ENCODE measurements at regions not wholly inside any gene's neighbourhood (a gene's known extent, or its start where the extent isn't known, plus 50 kb on each side); places are given as distances from the start of the nearest gene placed in this dataset.

DNA sequence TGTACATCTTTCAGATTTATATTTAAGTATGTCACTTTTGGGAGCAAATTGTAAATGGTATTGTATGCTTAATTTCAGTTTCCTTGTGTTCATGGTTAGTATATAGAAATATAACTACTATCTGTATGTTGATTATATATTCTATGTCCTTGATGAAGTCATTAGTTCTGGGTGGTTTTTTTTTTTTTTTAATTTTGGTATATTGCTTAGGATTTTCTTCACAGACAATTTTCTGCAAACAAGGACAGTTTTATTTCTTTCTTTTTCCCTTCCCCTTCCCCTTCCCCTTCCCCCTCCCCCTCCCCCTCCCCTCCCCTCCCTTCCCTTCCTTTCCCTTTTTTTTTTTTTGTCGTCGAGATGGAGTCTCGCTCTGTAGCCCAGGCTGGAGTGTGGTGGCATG is 430.0 kb downstream of the TYW1 start:
- no peak for DNase-seq

DNA sequence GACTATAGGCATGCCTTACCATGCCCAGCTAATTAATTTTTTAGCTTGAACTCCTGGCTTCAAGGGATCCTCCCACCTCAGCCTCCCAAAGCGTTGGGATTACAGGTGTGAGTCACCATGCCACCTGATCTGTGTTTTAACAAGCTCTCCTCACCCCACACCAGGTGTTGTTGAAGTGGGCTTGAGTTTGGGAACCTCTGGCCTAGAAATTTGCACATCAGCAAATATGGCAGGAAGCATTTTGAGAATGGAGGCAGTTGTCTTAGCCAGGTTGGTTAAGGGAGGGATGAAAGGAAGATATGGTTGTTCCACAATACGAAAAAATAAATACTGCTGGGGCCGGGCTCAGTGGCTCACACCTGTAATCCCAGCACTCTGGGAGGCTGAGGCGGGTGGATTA is 433.1 kb downstream of the TYW1 start:
- no peak for DNase-seq

DNA sequence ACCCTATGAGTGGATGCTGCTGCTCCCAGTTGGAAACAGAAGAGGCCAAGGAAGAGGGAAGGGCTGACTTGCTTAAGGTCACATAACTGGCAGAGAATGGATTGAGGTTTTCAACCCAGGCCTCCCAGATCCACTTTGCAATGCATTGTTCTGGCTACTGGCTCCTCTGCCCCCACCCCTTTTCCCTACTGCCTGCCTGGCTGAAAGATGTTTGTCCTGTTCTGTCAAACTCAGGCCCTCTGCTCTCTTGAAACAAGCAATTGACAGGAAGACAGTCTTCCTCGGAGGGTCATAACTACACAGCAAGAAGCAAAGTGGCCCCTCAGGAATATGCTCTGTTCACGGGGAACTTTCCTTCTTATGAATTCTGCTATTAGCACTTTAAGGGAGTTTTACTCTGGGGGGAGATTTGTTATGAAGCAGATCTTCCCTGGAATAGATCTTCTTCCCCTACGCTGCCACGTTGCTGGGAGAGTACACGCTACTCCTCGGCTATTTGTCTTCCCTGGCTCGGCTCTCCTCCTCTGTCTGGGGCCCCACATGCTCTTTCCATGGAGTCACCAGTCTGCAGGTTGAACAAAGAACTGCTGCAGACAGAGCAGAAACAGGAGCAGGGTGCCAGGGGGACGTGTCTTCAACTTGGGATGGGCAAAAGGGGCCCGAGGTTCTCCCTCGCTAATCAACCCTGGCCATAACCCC is 436.1 kb downstream of the TYW1 start:
- DNase-seq, result no peak

DNA sequence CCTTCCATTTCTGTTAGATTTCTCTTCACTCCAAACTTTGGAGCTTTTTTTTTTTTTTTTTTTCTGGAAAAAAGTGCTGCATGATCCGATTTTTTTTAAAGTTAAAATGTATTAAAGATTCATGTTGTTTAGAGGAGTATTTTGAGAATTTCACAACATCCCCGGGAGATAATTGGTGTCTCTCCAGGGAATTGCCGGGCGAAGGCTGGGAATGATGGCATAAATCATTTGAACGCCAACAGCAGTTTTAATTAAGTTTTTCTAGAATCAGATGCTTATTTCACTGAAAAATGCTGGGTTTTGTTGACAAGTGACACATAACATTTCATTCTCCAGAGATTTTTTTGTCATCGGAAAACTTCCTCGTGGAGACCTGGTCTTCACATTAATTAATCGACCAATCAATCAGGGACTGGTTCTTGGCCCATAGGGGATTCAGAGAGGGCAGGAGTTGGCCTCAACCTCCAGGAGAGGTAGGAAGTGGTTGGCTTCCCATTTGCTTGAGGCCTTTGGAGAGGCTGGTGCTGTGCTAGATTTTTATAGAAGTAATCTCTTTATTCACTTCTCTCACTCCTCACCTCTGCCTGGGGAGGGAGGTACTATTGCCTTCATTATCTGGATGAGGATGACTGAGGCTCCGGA is 439.4 kb downstream of the TYW1 start:
- no peak for DNase-seq

DNA sequence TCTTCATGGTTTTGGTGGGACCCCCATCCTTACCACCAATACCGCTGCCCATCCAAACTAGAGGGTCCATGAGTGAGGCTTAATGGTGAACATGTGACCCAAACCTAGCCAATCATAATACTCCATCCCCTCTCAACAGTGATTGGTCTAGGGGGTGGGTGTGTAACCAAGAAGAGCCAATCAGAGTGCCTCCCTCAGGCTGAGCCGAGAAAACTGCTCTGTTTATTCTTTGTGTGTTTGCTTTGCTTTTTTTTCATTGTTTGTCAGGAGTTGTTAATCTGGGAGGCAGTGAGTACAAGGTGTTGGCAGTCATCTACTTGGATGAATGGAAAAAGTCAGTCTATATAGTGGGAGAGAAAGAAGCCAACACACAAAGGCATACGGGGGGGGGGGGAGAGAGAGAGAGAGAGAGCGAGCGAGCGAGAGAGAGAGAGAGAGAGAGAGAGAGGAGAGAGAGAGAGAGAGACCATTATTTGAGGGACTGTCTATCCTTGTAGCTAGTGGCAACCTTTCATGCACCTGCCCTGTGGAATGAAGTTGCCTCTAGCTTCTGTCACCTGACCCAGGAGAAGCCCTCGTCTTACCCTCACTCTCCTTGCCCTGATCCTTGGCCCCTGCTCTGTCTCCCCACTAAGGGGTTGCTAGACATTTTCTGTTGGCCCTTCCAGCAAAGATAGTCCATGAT is 441.7 kb downstream of the TYW1 start:
- no peak for DNase-seq

DNA sequence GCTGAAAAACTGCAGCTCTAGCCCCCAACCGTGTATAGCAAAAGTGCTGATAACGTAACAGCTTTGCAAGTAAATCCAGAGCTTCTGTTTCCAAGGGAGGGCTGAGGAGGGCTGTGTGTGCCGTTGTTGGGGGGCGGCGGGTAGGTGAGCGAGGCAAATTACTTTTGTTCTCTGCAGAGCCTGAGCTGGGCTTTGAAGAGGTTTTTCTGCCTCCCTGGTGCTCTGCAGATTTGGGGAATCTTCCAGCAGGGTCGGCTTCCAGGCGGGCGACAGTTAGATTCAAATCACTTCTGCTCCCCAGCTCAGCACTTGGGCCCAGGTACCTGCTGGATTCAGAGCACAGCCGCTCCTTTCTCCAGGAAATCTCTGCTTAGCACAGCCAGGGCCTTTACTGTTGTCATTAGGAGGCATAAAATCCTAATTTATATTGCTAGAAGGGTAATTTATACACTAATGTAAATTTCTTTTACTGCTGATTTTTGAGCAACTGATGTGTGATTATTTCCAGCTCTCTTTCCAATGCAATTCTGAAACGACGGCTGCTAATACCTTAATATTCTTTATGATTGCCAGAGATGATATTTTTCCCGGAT is 442.4 kb downstream of the TYW1 start:
- no peak for DNase-seq

DNA sequence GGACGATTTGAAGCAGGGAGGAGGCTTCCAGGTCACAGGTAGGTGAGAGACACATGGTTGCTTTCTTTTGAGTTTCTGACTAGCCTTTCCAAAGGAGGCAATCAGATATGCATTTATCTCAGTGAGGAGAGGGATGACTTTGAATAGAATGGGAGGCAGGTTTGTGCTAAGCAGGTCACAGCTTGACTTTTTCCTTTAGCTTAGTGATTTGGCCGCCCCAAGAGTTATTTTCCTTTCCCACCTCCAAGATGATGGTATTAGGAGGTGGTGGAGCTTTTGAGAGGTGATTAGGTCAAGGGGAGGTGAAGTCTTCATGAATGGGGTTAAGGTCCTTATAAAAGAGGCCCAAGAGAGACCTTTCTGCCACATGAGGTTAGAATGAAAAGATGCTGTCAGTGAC is 443.7 kb downstream of the TYW1 start:
- DNase-seq, result no peak

DNA sequence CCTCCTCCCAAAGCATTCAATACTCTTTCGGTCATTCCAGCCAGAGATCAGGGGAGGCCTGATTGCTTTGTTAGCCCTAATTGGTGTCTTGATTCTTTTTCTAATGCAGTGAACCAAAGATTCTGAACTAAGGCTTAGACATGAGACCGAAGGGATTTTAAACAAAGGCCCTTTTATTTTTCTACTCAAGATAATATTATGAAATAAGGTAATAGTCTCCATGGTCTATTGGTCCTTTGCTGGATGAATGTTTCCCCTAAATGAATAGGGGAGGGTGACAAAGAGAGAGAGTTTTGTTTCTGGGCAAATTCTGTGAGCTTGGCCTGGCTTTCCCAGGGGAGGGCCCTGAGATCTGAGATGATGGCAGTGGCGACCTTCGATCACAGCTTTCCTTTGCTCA is 449.1 kb downstream of the TYW1 start:
- no peak for DNase-seq

DNA sequence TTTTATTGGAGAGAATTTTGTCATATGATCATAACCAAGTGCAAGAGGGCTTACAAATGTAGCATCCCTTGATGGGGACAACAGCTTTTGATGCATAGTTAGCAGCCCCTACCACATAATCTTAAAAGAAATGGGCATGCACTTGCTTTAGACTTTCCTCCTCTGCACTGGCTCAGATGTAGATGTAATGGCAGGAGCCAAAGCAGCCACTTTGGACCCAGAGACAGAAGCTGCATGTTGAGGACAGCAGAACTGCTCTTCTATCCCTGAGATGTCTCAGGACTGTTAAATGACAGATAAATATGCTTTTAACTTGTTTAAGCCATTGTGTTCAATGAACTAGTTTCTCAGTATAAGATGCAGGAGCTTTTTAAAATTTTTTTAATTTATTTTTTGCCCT is 450.7 kb downstream of the TYW1 start:
- no peak for DNase-seq

DNA sequence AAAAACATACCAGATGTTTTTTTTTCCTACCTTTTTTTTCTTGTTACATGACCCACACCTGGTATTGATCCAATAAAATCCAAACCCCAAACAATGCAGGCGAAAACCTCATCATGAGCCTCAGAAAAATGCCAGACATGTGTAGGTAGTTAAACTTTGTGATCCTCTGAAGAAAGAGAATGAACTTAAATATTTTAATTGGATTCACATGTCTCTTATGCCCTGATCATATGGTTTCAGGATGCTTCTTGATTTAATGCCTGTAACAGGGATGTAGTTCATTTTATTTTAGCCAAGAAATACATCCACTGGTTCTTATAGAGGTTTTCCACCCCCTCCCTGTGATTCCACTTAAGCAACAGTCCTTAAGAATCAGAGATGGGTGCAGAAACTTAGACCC is 451.6 kb downstream of the TYW1 start:
- no peak for DNase-seq

DNA sequence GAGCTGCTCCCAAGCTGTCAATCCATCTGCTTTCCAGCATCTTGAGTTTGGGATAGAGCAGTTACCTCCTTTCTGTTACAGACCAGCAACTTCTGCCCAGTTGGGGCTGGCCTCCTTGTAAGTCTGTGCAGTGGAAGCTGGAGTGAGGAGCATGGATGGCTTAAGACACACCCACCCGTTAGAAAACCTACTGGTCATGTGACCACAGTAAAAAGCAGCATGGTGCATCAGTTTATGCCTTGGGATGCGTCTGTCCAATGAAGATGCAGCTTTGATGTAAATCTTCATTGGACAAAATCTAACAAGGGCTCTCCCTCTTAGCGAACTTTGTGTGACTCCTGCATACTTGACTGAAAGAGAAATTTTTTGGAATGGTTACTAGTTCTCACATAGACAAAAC is 453.5 kb downstream of the TYW1 start:
- no peak for DNase-seq

DNA sequence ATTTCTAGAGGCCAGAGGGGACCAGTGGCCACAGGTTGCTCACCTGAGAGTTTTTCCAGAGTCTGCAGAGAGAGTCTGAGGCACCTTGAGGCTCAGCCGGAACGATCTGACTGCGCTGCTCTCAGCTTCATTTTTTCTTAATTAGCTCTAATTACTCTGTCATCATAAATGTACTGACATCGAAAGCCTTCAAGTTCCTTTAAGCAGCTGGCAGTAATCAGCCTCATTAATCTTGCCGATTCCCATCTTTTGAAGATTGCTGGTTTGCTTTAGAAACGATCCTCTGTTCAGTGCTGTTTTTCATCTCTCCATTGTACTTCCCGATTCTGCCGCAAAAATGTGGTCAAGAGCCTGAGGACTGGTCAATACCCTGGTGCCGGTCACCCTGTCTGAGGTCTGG is 454.7 kb downstream of the TYW1 start:
- no peak for DNase-seq

DNA sequence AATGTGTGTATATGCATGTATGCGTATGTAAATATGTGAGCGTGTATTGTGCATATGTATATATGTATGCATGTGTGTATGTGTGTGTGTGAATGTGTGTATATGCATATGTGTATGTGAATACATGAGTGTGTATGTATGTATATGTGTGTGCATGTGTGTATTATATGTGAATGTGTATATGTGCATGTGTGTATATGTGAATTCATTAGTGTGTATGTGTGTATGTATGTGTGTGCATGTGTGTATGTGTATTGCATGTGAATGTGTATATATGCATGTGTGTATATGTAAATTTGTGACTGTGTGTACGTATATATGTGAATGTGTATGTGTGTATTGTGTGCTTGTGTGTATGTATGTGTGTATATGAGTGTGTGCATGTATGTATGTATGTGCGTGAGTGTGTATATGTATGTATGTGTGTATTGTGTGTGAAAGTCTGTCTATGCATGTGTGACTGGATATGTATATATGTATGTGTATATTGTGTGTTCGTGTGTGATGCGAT is 455.9 kb downstream of the TYW1 start:
- no peak for DNase-seq

DNA sequence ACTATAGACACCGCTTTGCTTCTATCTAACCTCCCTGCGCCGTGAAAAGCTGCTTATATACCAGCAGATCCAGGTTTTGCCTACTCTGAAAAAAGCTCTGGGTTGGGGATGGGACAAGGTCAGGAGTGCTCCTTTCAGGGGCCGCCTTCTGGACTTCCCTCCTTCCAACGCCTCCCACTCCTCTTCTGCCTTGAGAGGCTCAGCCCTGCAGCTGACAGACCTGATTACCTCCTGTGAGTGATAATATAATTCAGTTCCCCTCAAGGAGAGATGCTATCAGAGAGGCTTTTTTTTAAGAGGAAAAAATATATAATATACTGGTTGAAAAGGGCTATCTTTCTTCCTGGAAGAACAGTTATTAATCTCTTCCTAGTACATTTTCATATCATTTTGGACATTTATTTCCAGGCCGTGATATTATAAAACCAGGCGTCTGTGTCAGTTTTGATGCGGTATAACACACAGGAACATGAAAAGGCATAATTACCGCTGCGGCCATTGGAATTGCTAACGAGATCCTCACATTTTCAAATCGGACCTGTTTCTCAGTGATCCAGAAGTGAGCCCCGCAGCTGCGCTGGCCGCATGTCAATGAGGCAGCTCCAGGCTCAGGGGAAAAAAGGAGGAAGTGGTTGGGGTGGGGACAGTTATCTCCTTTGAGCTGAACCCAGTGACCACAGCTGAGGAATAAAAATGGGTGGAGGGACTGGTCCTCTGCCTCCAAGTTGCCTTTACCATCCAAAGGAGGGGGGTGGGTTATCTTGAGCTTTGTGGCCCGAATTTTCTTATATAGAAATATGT is 457.1 kb downstream of the TYW1 start:
- no peak for DNase-seq

DNA sequence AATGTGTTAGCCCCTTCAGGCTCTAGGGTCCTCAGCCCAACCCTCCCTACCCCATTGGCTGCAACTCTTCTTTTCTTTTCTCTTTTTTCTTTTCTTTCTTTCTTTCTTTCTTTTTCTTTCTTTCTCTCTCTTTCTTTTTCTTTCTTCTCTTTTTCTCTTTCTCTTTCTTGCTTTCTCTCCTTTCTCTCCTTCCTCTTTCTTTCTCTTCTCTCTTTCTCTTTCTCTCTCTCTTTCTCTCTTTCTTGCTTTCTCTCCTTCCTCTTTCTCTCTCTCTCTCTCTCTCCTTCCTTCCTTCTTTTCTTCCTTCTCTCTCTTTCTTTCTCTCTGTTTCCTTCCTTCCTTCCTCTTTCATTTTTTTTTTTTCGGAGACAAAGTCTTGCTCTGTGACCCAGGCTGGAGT is 458.9 kb downstream of the TYW1 start:
- no peak for DNase-seq

DNA sequence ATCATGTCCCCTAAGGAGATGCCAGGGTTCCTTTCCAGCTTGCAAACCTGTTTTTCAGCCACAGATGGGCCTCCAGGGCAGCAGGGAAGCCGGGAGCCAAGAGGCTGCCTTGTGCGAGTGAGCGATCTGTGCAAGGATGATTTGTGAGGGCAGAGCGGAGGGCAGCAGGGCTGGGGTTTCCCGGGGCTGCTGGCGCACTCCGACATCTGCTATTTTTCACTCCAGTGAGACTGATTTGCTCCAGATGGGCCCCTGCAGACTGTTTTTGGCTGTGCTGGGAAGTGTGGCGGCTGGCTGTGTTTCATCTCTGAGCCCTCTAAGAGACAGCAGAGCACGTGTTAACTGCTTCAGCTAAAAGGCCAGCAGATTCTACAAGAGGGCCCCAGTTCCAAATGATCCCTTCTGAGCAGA is 466.2 kb downstream of the TYW1 start:
- DNase-seq, result no peak

DNA sequence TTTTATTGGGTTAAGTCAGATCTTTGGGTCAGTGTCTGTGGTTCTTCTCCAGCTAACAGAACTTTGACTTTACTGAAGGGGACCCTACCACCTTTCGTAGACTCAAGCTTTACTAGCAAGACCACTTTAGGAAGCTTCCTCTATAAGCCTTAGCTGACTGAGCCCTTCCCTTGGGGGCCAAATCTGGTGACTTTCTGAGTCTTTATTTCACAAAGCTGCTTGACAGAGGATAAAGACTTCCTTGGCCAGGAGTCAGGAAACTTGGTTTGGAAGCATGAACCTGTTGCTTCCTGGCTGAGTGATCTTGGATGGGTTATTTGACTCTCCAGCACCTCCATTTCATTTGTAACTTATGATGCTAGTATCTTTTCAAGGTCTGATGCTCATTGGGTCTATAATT is 466.7 kb downstream of the TYW1 start:
- DNase-seq, result no peak

DNA sequence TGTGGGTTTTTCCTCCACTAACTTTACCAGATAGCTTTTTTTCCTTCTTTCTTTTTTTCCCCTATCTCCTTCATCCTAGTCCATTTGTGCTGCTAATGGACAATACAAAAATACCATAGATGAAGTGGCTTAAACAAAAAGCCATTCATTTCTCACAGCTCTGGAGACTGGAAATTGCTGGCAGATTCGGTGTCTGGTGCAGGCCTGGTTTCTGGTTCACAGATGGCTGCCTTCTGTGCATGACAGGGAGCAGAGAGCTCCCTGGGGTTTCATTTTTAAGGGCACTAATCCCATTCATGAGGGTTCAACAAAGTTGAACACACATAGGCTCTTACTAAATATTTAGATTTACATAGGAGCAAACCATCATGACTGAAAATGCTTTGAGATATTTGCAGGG is 467.4 kb downstream of the TYW1 start:
- DNase-seq, result no peak

DNA sequence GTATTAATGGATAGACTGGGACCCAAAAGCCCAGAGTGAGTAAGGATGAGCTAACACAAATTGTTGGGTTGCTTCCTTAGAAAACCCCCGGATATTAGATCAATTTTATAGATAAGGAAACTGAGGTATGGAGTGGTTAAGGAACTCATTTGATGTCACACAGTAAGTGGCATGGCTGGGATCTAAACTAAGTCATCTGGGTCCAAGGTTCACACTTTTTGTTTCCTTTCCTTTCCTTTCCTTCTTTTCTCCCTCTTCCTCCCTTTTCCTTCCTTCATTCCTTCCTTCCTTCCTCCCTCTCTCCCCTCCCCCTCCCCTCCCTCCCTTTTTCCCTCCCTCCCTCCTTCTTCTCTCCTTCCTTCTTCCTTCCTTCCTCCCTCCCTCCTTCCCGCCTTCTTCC is 469.5 kb downstream of the TYW1 start:
- no peak for DNase-seq

DNA sequence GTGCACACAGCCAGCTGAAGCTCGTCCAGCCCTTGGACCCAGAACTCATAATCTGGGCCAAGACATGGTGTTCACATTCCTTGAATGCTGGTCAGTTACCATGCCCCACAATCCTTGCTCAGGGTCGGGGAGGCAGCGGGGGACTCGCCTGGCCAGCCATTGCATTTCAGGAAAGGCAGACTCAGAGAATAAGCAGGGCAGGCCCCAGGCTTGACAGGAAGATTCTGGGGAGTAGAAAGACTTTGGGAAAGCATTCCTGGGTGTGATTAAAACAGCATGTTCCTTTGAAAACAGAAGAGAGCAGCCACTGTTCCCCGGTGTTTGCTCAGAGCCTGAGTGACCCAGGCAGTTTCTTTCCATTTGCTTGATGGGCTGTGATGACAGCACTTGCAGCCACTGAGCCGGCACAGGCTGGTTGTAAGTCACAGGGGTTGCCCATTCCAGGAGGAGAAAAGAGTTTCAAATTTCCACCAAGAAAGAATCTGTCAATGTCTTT is 473.7 kb downstream of the TYW1 start:
- no peak for DNase-seq

DNA sequence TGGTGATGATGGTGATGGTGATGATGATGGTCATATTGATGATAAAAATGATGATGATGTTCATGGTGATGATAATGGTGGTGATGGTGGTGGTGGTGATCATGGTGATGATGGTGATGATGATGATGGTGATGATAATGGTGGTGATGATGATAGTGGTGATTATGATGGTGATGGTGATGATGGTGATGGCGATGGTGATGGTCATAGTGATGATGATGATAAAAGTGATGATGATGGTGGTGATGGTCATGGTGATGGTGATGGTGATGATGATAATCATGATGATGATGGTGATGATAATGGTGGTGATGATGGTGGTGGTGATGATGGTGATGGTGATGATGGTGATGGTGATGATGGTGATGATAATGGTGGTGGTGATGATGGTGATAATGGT is 478.7 kb downstream of the TYW1 start:
- no peak for DNase-seq

DNA sequence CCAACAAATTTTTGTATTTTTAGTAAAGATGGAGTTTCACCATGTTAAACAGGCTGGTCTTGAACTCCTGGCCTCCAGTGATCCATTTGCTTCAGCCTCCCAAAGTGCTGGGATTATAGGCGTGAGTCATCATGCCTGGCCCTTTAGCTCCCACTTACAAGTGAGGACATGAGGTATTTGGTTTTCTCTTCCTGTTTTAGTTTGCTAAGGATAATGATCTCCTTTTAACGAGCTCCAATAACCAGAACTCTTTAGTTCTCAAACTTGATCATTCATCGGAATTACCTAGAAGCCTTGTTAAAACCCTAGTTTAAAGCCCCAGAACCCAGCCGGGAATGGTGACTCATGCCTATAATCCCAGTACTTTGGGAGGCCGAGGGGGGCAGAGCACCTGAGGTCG is 481.4 kb downstream of the TYW1 start:
- no peak for DNase-seq

DNA sequence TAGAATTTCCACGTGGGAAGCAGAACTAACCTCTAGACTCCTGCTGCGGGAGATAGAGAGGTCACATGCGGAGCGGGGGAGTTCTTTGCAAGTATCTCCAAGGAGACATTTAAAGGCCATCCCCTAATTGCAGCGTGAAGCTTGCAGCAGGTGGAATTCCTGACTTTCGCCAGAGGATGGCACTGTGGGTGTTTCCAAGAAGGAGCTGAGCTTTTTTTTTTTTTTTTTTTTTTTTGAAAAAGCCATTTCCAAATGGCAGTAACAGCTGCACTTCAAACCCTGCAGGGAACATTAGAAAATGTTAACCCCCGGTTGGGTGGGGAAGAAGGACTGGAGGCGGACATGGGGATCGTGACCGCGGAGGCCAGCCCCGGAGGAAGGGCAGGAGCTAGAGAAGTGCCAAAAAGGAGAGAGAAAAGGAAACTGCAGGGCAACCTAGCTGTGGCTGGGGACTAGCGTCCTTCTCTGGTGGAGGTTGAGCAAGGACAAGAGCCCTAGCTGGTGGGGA is 487.7 kb downstream of the TYW1 start:
- no peak for DNase-seq

Measured in GOT3 (cell line).